SK-N-SH (cell line): ENCODE measurements at regions not wholly inside any gene's neighbourhood (a gene's known extent, or its start where the extent isn't known, plus 50 kb on each side); places are given as distances from the start of the nearest gene placed in this dataset.

Experiments
- CTCF ChIP-seq: fragments of 200-600 bp; sonication (generic); IDR thresholded peaks from 2 replicates; pipeline ENCODE4 v1.6.1; 2017; ENCODE audit warnings: antibody characterized with exemption, mild to moderate bottlenecking, moderate library complexity
- EP300 ChIP-seq, 2 experiments: IDR thresholded peaks; 2 replicates each; pipeline versions ENCODE4 v1.4.0 to v1.6.1; 2012; ENCODE audit warnings: borderline replicate concordance in 1 of 2, low read depth in 1 of 2, low read length in 1 of 2
- EZH2phosphoT487 ChIP-seq: fragments of 200-600 bp; sonication (generic); IDR thresholded peaks from 2 replicates; pipeline ENCODE4 v1.6.1; 2017; ENCODE audit warnings: low read depth, mixed run types, mild to moderate bottlenecking, antibody characterized with exemption, moderate library complexity, borderline replicate concordance
- NFIC ChIP-seq: IDR thresholded peaks from 2 replicates; pipeline ENCODE4 v1.4.0; 2012; ENCODE audit warnings: borderline replicate concordance
- RAD21 ChIP-seq: IDR thresholded peaks from 2 replicates; pipeline ENCODE4 v1.6.1; 2012; ENCODE audit warnings: mild to moderate bottlenecking, low read length
- TAF1 ChIP-seq: IDR thresholded peaks from 2 replicates; pipeline ENCODE4 v1.6.1; 2012; ENCODE audit warnings: low read depth, mild to moderate bottlenecking, low read length, moderate library complexity, borderline replicate concordance
- TCF12 ChIP-seq: IDR thresholded peaks from 2 replicates; pipeline ENCODE4 v1.4.0; 2012
- USF1 ChIP-seq: IDR thresholded peaks from 2 replicates; pipeline ENCODE4 v1.4.0; 2012; ENCODE audit warnings: low read depth, borderline replicate concordance
- YY1 ChIP-seq: IDR thresholded peaks from 2 replicates; pipeline ENCODE4 v1.4.0; 2012; ENCODE audit warnings: low read depth, mild to moderate bottlenecking
- ZBTB33 ChIP-seq: IDR thresholded peaks from 2 replicates; pipeline ENCODE4 v1.4.0; 2012; ENCODE audit warnings: low read depth, borderline replicate concordance

GRCh38 chr4:73922317-73922716, 53.1 kb downstream of the CXCL1 start:
- no peak for TF ChIP-seq CTCF
- TF ChIP-seq RAD21 = no peak
- no peak for TF ChIP-seq ZBTB33
- TF ChIP-seq USF1 = no peak
- no peak for TF ChIP-seq EP300 (IDR thresholded peaks at IDR 0.05; ENCODE audit: borderline replicate concordance in 1 of 2, low read depth in 1 of 2, low read length in 1 of 2)
- TF ChIP-seq YY1 = no peak
- no peak for TF ChIP-seq NFIC
- no peak for TF ChIP-seq TCF12
- TF ChIP-seq TAF1 = no peak
- TF ChIP-seq EZH2phosphoT487 = no peak
